Mucosa of rectum (tissue), 2 donors: ENCODE measurements at regions not wholly inside any gene's neighbourhood (a gene's known extent, or its start where the extent isn't known, plus 50 kb on each side); places are given as distances from the start of the nearest gene placed in this dataset.

ENCODE experiments used
- H3K27ac ChIP-seq, 2 donors: one replicate each; pipeline ENCODE4 v1.7.0; 2013; ENCODE audit warnings: inconsistent platforms in 2 of 2, low read depth in 2 of 2, low read length in 2 of 2
- H3K27me3 ChIP-seq, 2 donors: one replicate each; pipeline ENCODE4 v1.7.0; 2013; ENCODE audit warnings: low read length in 2 of 2; ENCODE audit not compliant: control insufficient read depth in 2 of 2, insufficient read depth in 2 of 2
- H3K36me3 ChIP-seq, 2 donors: one replicate each; pipeline ENCODE4 v1.7.0; 2013; ENCODE audit warnings: low read length in 2 of 2; ENCODE audit not compliant: control insufficient read depth in 2 of 2, insufficient read depth in 2 of 2
- H3K4me1 ChIP-seq, 2 donors: one replicate each; pipeline ENCODE4 v1.7.0; 2013; ENCODE audit warnings: low read length in 2 of 2, mild to moderate bottlenecking in 1 of 2; ENCODE audit not compliant: control insufficient read depth in 2 of 2, insufficient read depth in 2 of 2
- H3K4me3 ChIP-seq, 2 donors: one replicate each; pipeline ENCODE4 v1.7.0; 2013; ENCODE audit warnings: low read length in 2 of 2
- H3K9ac ChIP-seq, 2 donors: one replicate each; pipeline ENCODE4 v1.7.0; 2013; ENCODE audit warnings: low read length in 2 of 2, low read depth in 1 of 2, mild to moderate bottlenecking in 1 of 2
- H3K9me3 ChIP-seq, 2 donors: one replicate each; pipeline ENCODE4 v1.7.0; 2013; ENCODE audit warnings: low read length in 2 of 2; ENCODE audit not compliant: control insufficient read depth in 2 of 2
- donor health status: healthy.
- donor health status: Normal muscosa, but diverticular disease.

DNA sequence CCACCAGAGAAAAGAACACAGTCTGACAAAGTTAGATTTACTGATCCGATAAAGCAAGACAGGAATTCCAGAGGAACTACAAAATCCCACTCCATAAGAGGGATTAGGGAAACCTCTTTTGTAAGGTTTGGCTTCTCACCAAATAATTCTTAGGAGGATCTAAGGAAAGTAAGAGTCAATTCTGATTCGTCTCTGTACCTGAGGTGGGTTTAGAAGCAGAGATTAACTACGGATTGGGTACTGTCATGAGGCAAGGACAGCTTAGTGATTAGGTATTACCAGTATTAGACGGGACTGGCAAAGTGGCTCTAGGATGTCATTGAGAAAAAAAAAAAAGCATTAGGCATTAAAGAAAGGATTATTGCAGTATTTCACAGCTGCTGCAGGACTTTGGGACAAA lies 371.7 kb upstream of the BRINP3 start:
- H3K4me1 ChIP-seq = no peaks in the 10 kb centered on the region
- H3K36me3 ChIP-seq = no peaks in the 10 kb centered on the region
- no peaks in the 10 kb centered on the region for H3K9me3 ChIP-seq

DNA sequence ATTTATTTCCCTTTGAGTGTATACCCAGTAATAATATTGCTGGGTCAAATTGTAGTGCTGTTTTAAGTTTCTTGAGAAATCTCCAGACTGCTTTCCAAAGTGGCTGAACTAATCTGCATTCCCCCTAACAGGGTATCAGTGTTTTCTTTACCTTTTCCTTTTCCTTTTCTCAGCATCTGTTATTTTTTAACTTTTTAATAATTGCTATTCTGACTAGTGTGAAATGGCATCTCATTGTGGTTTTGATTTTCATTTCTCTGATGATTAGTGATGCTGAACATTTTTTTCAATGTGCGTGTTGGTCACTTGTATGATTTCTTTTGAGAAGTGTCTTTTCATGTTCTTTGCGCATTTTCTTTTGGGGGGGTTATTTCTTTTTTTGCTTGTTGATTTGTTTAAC lies 374.9 kb upstream of the BRINP3 start:
- Histone ChIP-seq H3K36me3 (no peaks in the 10 kb centered on the region), H3K4me3 (no peak overlapping the region), H3K27me3 (no peaks in the 10 kb centered on the region), H3K27ac (no peak overlapping the region), H3K9me3 (no peaks in the 10 kb centered on the region), H3K9ac (no peak overlapping the region), H3K4me1 (no peaks in the 10 kb centered on the region)

More for the DNA sequence above, 371.7 kb upstream of the BRINP3 start:
- Histone ChIP-seq H3K27ac (no peak overlapping the region), H3K27me3 (no peaks in the 10 kb centered on the region), H3K9ac (no peak overlapping the region), H3K4me3 (no peak overlapping the region)

DNA sequence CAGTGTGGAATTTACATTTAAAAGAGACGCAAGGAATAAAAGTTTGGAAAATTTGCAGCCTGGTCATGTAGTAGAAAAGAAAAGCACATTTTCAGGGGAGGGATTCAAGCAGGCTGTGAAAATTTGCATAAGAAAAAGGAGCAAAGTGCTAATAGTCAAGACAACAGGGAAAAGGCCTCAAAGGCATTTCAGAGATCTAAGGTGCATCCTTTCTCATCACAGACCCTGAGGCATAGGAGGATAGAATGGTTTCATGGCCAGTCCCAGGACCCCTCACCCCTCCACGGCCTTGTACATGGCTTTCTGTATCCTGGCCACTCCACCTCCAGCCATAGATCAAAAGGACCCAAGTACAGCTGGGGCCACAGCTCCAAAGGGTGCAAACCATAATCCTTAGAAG lies 380.5 kb upstream of the BRINP3 start:
- no peak overlapping the region for H3K27ac ChIP-seq
- no peaks in the 10 kb centered on the region for H3K36me3 ChIP-seq
- no peaks in the 10 kb centered on the region for H3K9me3 ChIP-seq
- no peaks in the 10 kb centered on the region for H3K27me3 ChIP-seq
- no peak overlapping the region for H3K9ac ChIP-seq
- H3K4me3 ChIP-seq = no peak overlapping the region
- no peaks in the 10 kb centered on the region for H3K4me1 ChIP-seq

DNA sequence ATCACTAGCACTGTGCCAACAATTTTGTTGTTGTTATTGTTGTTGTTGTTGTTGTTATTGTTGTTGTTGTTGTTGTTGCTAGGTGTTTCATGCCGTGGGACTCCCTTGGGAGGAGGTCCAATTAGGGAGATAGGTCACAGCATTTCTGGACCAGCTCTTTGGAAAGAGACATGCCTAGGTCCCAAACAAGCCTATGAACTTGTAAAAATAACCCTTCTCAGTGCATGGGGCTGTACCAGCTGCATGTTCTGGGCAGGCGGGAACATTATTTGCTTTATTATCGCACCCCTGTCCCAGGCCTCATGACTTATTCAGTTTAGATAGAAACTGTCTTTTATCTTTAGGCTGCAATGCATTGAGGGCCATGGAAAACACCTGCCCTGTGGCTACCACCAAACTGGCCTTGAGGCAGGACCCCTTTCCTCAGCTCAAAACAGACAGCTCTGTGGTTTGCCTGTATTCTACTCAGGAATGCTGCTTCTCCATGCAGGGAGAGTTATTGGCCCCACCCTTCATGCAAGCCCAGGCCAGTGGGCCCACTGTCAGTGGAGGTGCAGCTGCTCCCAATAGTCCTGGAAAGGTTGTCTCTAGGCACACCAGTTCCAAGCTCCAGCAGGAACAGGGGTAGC lies 386.5 kb upstream of the BRINP3 start:
- Histone ChIP-seq H3K27me3 (no peaks in the 10 kb centered on the region), H3K4me1 (no peaks in the 10 kb centered on the region), H3K9ac (no peak overlapping the region), H3K9me3 (no peaks in the 10 kb centered on the region), H3K4me3 (no peak overlapping the region), H3K36me3 (no peaks in the 10 kb centered on the region), H3K27ac (no peak overlapping the region)

DNA sequence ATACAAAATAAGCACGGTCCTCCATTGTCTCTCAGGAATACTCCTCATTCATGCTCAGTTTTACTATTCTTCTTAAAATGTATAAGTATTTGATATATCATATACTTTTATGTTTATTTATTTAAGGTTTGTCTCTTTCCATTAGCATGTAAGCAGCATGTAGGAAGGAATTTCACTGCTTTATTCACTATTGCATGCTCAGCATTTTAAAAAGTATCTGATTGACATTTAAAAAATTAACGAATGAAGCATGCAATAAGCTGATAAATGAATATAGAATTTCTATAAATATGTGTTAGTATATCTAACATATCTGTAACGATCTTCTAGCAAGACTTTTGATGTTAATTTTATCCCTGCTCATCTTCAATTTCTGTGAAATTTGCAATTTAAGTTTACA lies 402.7 kb upstream of the BRINP3 start:
- H3K4me1 ChIP-seq = no peaks in the 10 kb centered on the region
- no peaks in the 10 kb centered on the region for H3K9me3 ChIP-seq
- no peak overlapping the region for H3K4me3 ChIP-seq
- H3K27me3 ChIP-seq = no peaks in the 10 kb centered on the region
- no peak overlapping the region for H3K9ac ChIP-seq
- H3K36me3 ChIP-seq = no peaks in the 10 kb centered on the region
- no peak overlapping the region for H3K27ac ChIP-seq

DNA sequence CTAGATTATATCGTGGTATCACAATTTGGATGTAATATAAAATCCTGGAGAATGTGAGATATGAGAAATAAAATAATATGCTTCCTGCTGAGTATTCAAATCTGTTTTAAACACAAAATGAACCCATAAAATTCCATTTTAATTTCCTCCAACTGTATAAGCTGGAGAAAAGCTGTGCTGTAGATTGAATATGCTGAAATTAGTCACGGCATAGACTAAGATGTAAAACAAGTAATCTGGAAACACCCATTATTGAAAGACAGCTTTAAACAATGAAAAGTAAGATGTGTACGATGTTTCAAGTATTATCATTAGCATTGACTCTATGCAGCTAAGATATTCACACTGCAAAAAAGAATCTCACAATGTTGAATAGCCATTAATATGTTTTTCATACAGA lies 403.4 kb upstream of the BRINP3 start:
- no peak overlapping the region for H3K27ac ChIP-seq
- H3K4me1 ChIP-seq = no peaks in the 10 kb centered on the region
- no peaks in the 10 kb centered on the region for H3K27me3 ChIP-seq
- no peaks in the 10 kb centered on the region for H3K36me3 ChIP-seq
- H3K4me3 ChIP-seq = no peak overlapping the region
- no peak overlapping the region for H3K9ac ChIP-seq
- no peaks in the 10 kb centered on the region for H3K9me3 ChIP-seq

DNA sequence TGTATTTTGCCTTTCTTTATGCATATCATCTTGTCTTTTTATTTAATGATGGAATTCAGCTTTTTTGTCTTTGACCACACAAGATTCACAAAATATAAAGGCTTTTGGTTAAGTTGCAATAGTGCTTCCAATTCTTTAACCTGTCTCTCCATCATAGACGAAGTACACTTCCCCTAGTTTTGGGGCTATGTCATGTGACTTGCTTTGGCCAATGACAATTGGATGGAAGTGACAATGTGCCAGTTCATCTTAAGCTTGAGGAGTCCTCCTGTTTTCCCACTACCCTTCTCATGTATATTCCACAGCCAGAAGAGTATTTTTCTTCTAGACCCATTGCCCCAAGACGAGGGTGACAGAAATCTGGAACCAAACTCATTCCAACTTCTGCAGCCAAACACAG lies 419.6 kb upstream of the BRINP3 start:
- Histone ChIP-seq H3K27ac (no peak overlapping the region), H3K9ac (no peak overlapping the region), H3K27me3 (no peaks in the 10 kb centered on the region), H3K4me3 (no peak overlapping the region), H3K36me3 (no peaks in the 10 kb centered on the region), H3K9me3 (no peaks in the 10 kb centered on the region), H3K4me1 (no peaks in the 10 kb centered on the region)

DNA sequence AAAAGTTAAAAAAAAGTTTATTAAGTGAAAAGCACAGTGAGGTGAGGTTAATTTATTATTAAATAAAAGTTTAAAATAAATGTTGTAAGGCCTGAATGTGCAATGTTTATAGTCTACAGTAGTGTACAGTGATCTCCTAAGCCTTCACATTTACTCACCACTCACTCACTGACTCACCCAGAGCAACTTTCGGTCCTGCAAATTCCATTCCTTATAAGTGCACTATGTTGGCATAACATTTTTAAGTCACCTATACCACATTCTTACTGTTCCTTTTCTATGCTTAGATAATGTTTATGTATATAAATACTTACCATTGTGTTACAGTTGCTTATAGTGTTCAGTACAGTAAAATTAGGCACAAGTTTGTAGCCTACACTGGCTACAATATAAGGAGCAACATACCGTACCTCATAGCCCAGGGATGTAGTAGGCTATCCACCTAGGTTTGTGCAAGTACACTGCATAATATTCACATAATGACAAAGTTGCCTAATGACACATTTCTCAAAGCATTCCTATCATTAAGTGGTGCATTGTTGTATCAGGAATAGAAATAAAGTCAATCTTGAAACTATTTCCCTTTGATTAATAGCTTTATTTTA lies 426.5 kb upstream of the BRINP3 start:
- Histone ChIP-seq H3K4me3 (no peak overlapping the region), H3K9me3 (no peaks in the 10 kb centered on the region), H3K27ac (no peak overlapping the region), H3K36me3 (no peaks in the 10 kb centered on the region), H3K9ac (no peak overlapping the region), H3K27me3 (no peaks in the 10 kb centered on the region), H3K4me1 (no peaks in the 10 kb centered on the region)

DNA sequence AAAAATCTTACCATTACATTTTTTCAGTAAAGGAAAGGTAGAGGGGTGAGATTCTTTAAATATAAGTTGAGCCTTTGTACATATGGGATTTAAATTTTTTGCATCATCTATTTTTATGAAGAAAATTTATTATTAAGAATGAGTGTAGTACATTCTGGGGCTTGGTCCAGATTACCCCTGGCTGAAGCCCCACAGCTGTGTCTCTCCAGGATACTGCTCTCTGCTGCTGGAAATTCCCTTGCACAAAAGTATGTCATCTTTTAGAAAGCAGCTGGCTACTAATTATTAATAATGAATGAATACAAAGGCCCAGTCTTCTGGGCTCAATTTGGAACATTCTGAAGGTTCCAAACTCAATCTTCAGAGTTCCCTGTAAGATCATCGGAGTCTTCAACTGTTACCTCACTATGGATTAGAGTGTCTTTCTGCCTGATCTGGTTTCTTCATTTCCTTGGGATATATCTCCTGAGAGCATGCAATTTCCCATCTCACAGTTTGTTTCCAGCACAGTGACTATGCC lies 428.6 kb upstream of the BRINP3 start:
- Histone ChIP-seq H3K36me3 (no peaks in the 10 kb centered on the region), H3K4me3 (no peak overlapping the region), H3K9ac (no peak overlapping the region), H3K9me3 (no peaks in the 10 kb centered on the region), H3K27ac (no peak overlapping the region), H3K27me3 (no peaks in the 10 kb centered on the region), H3K4me1 (no peaks in the 10 kb centered on the region)

DNA sequence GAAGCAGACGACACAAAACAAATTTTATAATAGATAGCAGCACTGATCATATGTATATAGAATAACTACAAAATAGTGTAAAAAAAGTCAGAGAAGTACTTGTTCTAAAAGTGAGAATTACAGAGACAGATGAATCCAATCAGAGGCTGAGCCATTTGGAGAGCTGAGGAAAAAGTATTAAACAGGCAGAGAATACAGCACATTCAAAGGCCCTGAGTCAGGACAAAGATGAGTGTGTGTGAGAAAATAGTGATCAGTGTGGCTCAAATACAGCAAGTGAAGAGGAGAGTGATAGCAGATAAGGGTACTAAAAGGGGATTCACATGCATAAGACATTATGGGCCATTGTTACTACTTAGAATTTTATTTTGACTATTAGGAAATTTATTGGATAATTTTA lies 430.6 kb upstream of the BRINP3 start:
- H3K9me3 ChIP-seq = no peaks in the 10 kb centered on the region
- H3K27ac ChIP-seq = no peak overlapping the region
- no peaks in the 10 kb centered on the region for H3K4me1 ChIP-seq
- H3K36me3 ChIP-seq = no peaks in the 10 kb centered on the region
- no peak overlapping the region for H3K4me3 ChIP-seq
- H3K27me3 ChIP-seq = no peaks in the 10 kb centered on the region
- no peak overlapping the region for H3K9ac ChIP-seq
